A673 (cell line): ENCODE measurements at regions not wholly inside any gene's neighbourhood (a gene's known extent, or its start where the extent isn't known, plus 50 kb on each side); places are given as distances from the start of the nearest gene placed in this dataset.

ENCODE experiments used
- CTCF ChIP-seq: fragments of 300-800, 200-600 bp; sonication (generic); conservative IDR thresholded peaks from 2 replicates; pipeline ENCODE4 v1.5.1; 2017; ENCODE audit warnings: low read depth, mild to moderate bottlenecking, antibody characterized with exemption, low read length, moderate library complexity, mixed read lengths
- EZH2 ChIP-seq: fragments of 200-600 bp; sonication (generic); IDR thresholded peaks from 2 replicates; pipeline ENCODE4 v1.6.1; 2017; ENCODE audit warnings: borderline replicate concordance, low read depth, mild to moderate bottlenecking, mixed read lengths, antibody characterized with exemption, low read length; ENCODE audit not compliant: poor library complexity, severe bottlenecking

GRCh38 chr22:25494774-25495173 lies 69.7 kb upstream of the GRK3 start:
- TF ChIP-seq CTCF (no peak), EZH2 (no peak)
